ENCODE measurements at regions not wholly inside any gene's neighbourhood (a gene's known extent, or its start where the extent isn't known, plus 50 kb on each side); places are given as distances from the start of the nearest gene placed in this dataset.

- DNase-seq (ENCODE audit: low spot score) (no peak), ATAC-seq (ENCODE audit: low read depth) (peak; percentile 75)
- Histone ChIP-seq H3K27me3 (ENCODE audit: insufficient read depth, poor library complexity, severe bottlenecking) (peaks cover 2% of the 10 kb centered on the region), H3K4me1 (ENCODE audit: insufficient read depth, poor library complexity, severe bottlenecking) (no peaks in the 10 kb centered on the region), H3K27ac (ENCODE audit: poor library complexity, severe bottlenecking) (no peak overlapping the region), H3K9me3 (ENCODE audit: severe bottlenecking) (no peaks in the 10 kb centered on the region), H3K36me3 (ENCODE audit: low read depth) (no peaks in the 10 kb centered on the region), H3K4me3 (ENCODE audit: severe bottlenecking) (no peak overlapping the region)
- peak; percentile 65 for TF ChIP-seq CTCF (IDR thresholded peaks at IDR 0.05; ENCODE audit: poor library complexity, severe bottlenecking)
These were observed 196.8 kb upstream of the MBNL1 start for GRCh38 chr3:152071924-152072323.

- Histone ChIP-seq H3K27ac (ENCODE audit: poor library complexity, severe bottlenecking) (no peak overlapping the region), H3K4me3 (ENCODE audit: severe bottlenecking) (no peak overlapping the region), H3K4me1 (ENCODE audit: insufficient read depth, poor library complexity, severe bottlenecking) (no peaks in the 10 kb centered on the region), H3K27me3 (ENCODE audit: insufficient read depth, poor library complexity, severe bottlenecking) (peaks cover 2% of the 10 kb centered on the region), H3K9me3 (ENCODE audit: severe bottlenecking) (no peaks in the 10 kb centered on the region), H3K36me3 (ENCODE audit: low read depth) (no peaks in the 10 kb centered on the region)
- no peak for DNase-seq (ENCODE audit: low spot score)
- no peak for ATAC-seq (ENCODE audit: low read depth)
- peak; percentile 33 for TF ChIP-seq CTCF (IDR thresholded peaks at IDR 0.05; ENCODE audit: poor library complexity, severe bottlenecking)
These were observed 195.5 kb upstream of the MBNL1 start for GRCh38 chr3:152073267-152073666.

GRCh38 chr3:152076148-152076547 is 192.6 kb upstream of the MBNL1 start:
- Histone ChIP-seq H3K4me1 (ENCODE audit: insufficient read depth, poor library complexity, severe bottlenecking) (no peaks in the 10 kb centered on the region), H3K36me3 (ENCODE audit: low read depth) (no peaks in the 10 kb centered on the region), H3K27ac (ENCODE audit: poor library complexity, severe bottlenecking) (no peak overlapping the region), H3K4me3 (ENCODE audit: severe bottlenecking) (no peak overlapping the region), H3K9me3 (ENCODE audit: severe bottlenecking) (no peaks in the 10 kb centered on the region), H3K27me3 (ENCODE audit: insufficient read depth, poor library complexity, severe bottlenecking) (peaks cover 2% of the 10 kb centered on the region)
- no peak for DNase-seq (ENCODE audit: low spot score)
- ATAC-seq (ENCODE audit: low read depth), result peak; percentile 54; the same call in 2 of the 3 replicates
- peak; percentile 56 for TF ChIP-seq CTCF (IDR thresholded peaks at IDR 0.05; ENCODE audit: poor library complexity, severe bottlenecking)

GRCh38 chr3:152079980-152080379 is 188.7 kb upstream of the MBNL1 start:
- no peaks in the 10 kb centered on the region for H3K27me3 ChIP-seq (ENCODE audit: insufficient read depth, poor library complexity, severe bottlenecking)
- DNase-seq (ENCODE audit: low spot score), result no peak
- no peak for TF ChIP-seq CTCF (IDR thresholded peaks at IDR 0.05; ENCODE audit: poor library complexity, severe bottlenecking)
- ATAC-seq (ENCODE audit: low read depth), result no peak
- H3K9me3 ChIP-seq (ENCODE audit: severe bottlenecking), result no peaks in the 10 kb centered on the region
- H3K4me1 ChIP-seq (ENCODE audit: insufficient read depth, poor library complexity, severe bottlenecking), result no peaks in the 10 kb centered on the region
- H3K36me3 ChIP-seq (ENCODE audit: low read depth), result no peaks in the 10 kb centered on the region
- no peak overlapping the region for H3K27ac ChIP-seq (ENCODE audit: poor library complexity, severe bottlenecking)
- no peak overlapping the region for H3K4me3 ChIP-seq (ENCODE audit: severe bottlenecking)

GRCh38 chr3:152083135-152083534 is 185.6 kb upstream of the MBNL1 start:
- Histone ChIP-seq H3K36me3 (ENCODE audit: low read depth) (no peaks in the 10 kb centered on the region), H3K4me3 (ENCODE audit: severe bottlenecking) (no peak overlapping the region), H3K27ac (ENCODE audit: poor library complexity, severe bottlenecking) (no peak overlapping the region), H3K27me3 (ENCODE audit: insufficient read depth, poor library complexity, severe bottlenecking) (no peaks in the 10 kb centered on the region), H3K9me3 (ENCODE audit: severe bottlenecking) (no peaks in the 10 kb centered on the region), H3K4me1 (ENCODE audit: insufficient read depth, poor library complexity, severe bottlenecking) (no peaks in the 10 kb centered on the region)
- ATAC-seq (ENCODE audit: low read depth) (no peak), DNase-seq (ENCODE audit: low spot score) (no peak)
- no peak for TF ChIP-seq CTCF (IDR thresholded peaks at IDR 0.05; ENCODE audit: poor library complexity, severe bottlenecking)

Measured in RWPE2 (cell line).